Epidermal melanocyte (primary cell): ENCODE measurements at regions not wholly inside any gene's neighbourhood (a gene's known extent, or its start where the extent isn't known, plus 50 kb on each side); places are given as distances from the start of the nearest gene placed in this dataset.

Experiments
- DNase-seq: peaks from one replicate; pipeline ENCODE4 v3.0.0; 2011; ENCODE audit warnings: low spot score; ENCODE audit not compliant: insufficient read length

GRCh38 chr9:99578666-99579065, 243.0 kb upstream of the NR4A3 start:
- no peak for DNase-seq

GRCh38 chr9:99579964-99580363, 241.7 kb upstream of the NR4A3 start:
- no peak for DNase-seq

- DNase-seq = no peak
Measured at GRCh38 chr9:99582814-99583213, 238.9 kb upstream of the NR4A3 start.

GRCh38 chr9:99588299-99588698, 233.4 kb upstream of the NR4A3 start:
- DNase-seq = no peak

- no peak for DNase-seq
Measured at GRCh38 chr9:99588747-99589146, 232.9 kb upstream of the NR4A3 start.

DNA sequence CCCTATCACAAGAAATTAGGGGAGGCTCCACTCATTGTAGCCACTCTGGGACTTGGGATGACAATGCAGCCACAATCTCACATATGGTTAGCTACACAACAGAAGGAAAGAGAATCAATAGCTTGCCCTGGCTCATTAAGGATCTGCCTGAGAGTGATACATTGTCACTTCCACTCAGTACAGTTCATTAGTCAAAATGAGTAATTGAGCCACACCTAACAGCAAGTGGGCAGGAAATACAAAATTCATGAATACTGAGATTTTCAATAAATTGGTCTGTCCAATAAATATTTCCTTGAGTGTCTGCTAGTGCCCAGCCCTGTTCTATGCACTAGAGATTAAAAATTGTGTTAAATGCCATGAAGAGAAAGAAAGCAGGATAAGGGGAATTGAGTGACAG, 231.3 kb upstream of the NR4A3 start:
- no peak for DNase-seq

DNA sequence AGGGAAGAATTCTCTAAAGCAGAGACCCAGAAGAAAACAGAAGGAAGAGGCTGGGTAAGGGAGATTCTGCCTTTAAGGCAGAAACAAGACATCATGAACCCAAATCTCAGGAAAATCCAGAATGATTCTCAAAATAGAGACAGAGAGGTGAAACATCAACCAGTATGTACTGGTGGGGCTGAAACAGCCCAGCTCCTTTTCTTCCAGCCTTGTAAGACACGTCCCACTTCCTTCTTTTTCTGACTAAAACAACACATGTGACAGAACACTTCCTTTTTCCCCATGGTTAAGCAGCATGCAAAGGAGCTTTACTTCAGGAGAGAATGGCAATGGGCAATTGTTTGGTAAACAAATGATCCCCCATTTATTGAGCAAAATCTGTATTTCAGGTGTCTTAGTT, 230.8 kb upstream of the NR4A3 start:
- DNase-seq = no peak

DNA sequence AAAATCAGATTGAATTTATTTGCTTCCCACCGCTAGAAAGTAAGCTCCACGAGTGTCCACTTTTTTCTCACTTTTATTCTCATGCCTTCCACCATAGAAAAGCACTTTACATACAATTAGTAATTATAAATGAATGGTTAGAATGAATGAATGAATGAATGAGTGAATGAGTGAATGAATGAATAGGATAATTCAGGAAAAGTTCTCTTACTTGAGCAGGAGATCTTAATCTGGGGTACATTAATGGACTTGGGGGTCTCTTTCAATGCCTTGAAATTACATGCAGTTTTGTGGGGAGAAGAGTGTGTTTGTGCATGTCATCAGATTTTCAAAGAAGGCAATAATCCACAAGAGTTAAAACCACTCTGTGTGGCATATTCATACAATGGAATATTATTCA, 229.9 kb upstream of the NR4A3 start:
- DNase-seq = no peak

DNA sequence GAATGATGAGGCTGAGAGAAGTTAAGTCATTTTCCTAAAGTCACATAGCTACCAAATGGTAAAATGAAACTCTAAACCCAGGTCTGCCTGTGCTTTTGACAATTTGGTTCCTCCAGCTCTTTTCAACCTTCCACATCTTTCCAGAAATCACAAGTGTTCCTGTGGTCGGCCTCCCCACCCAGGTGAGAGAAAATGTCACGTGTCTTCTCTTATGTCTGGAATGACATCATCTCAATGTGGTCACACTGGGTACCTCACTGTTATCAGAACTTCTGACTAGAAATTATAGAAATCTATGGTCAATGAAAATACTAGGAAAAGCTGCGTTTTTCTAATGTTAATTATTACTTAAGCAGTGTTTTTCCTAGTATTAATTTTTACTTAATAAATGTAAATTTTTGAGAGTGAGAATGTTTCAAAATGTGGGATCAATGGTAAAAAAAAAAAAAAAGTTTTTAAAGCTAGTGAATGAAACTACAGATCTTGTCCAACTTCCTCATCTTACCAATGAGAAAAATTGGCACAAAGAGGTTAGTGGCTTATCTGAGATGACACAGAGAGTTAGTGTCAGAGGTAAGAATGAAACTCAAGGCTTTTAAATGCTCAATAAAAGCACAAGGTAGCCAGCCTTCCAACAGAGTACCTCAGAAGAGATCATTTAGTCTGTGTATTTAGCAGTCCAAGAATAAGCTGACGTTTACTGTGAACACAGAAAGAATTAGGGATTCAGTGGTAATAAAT, 228.7 kb upstream of the NR4A3 start:
- DNase-seq = no peak

- no peak for DNase-seq
Measured at GRCh38 chr9:99593610-99594009, 228.1 kb upstream of the NR4A3 start.

- DNase-seq = no peak
Measured at GRCh38 chr9:99594056-99594780, 227.5 kb upstream of the NR4A3 start.

- DNase-seq = no peak
Measured at GRCh38 chr9:99595796-99596195, 225.9 kb upstream of the NR4A3 start.

DNA sequence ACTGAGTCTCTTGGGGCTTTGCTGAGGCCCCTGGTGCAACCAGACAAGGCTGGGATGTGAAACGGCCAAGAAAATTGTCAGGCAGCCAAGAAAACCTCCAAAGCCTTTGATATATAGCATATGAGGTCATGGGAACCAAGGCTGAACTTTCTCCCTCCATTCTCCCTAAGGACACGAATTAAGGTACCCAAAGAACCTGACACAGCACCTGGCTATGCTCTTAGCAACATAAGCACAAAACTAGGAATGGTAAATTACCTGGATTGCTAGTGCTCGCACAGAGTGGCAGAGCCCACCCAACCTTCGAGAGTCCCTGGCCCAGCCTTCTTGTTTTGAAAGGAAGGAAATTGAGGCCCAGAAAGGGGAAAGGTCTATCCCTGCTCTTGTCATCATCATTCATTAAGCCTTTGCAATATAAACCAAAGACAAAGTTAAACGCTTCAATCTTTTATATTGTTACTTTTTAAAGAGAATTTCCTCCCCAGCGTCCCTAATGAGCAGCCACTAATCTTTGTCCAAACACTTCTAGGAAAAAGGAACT, 220.0 kb upstream of the NR4A3 start:
- DNase-seq = no peak

DNA sequence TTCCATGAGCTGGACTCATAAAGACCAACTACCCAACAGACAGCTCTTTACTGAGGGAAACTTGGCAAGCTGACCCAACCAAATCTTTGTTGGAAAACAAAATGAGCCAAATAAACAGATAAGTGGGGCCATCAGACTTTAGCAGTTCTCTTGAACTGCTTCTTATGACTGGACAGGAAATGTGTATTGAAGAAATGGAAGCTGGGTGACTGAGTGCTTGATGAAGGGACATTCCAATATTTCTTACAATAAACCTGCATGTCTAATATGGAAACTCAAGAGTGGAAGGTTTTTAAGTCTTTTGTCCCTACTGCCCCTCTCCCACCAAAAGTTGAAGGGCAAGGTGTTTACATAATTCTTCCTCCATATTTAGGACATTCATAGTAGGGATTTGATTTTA, 218.8 kb upstream of the NR4A3 start:
- no peak for DNase-seq

GRCh38 chr9:99605016-99605743, 216.5 kb upstream of the NR4A3 start:
- no peak for DNase-seq

- no peak for DNase-seq
Measured at GRCh38 chr9:99606296-99606695, 215.4 kb upstream of the NR4A3 start.

- no peak for DNase-seq
Measured at GRCh38 chr9:99606957-99607356, 214.7 kb upstream of the NR4A3 start.

GRCh38 chr9:99607842-99608448, 213.7 kb upstream of the NR4A3 start:
- no peak for DNase-seq

- DNase-seq = no peak
Measured at GRCh38 chr9:99614341-99614740, 207.3 kb upstream of the NR4A3 start.

- no peak for DNase-seq
Measured at GRCh38 chr9:99621040-99621439, 200.6 kb upstream of the NR4A3 start.

- no peak for DNase-seq
Measured at GRCh38 chr9:99622679-99623078, 199.0 kb upstream of the NR4A3 start.
